NB4 (cell line): ENCODE measurements at regions not wholly inside any gene's neighbourhood (a gene's known extent, or its start where the extent isn't known, plus 50 kb on each side); places are given as distances from the start of the nearest gene placed in this dataset.

Experiments
- POLR2A ChIP-seq: IDR thresholded peaks from 2 replicates; pipeline ENCODE4 v1.6.1; 2011; ENCODE audit warnings: mild to moderate bottlenecking; ENCODE audit not compliant: insufficient read length; ENCODE audit errors: extremely low read depth
- TF ChIP-seq, protein P1 (sequence below): IDR thresholded peaks from one replicate; pipeline ENCODE4 v1.5.1; 2012; ENCODE audit warnings: low read depth, low read length
- TF ChIP-seq, protein P2 (sequence below): IDR thresholded peaks from 2 replicates; pipeline ENCODE4 v1.6.1; 2011; ENCODE audit warnings: low read depth, low read length

DNA sequence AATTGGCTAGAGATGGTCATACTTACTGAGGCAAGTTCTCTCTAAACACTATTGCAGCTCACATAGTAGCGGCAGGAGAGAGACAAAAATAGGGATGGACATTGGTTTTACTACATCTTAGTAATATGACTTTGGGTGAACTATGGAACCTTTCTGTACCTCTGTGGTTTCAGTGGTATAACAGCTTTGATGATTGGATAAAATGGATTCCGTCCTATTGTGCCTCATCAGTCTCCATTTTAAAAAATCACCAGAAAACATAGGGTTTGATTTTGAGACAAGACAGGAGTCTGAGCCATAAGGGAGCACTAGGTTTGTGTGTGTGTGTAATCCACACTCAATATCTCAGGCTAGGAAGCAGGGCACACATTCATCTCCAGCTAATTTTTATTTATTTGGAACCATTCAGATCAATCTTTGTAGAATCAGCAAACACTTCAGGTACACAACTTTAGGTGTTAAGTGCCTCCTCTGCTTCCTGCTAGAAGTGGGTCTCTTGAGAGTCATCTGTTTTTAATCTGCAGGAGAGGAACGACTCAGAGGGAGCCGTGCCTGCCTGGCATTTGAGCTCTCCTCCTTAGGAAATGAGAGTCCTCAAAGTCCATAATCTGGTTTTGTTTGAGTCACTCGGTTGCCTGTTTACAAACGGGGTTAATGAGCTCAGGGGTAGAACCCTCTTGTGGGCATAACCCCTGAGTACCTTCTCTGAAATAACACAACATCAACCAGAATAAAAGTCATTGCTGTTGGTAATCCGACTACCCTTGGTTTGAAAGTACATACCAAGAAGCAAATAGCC lies 238.5 kb upstream of the BOD1L1 start:
- TF ChIP-seq POLR2A = no peak
- TF ChIP-seq, protein P1, sequence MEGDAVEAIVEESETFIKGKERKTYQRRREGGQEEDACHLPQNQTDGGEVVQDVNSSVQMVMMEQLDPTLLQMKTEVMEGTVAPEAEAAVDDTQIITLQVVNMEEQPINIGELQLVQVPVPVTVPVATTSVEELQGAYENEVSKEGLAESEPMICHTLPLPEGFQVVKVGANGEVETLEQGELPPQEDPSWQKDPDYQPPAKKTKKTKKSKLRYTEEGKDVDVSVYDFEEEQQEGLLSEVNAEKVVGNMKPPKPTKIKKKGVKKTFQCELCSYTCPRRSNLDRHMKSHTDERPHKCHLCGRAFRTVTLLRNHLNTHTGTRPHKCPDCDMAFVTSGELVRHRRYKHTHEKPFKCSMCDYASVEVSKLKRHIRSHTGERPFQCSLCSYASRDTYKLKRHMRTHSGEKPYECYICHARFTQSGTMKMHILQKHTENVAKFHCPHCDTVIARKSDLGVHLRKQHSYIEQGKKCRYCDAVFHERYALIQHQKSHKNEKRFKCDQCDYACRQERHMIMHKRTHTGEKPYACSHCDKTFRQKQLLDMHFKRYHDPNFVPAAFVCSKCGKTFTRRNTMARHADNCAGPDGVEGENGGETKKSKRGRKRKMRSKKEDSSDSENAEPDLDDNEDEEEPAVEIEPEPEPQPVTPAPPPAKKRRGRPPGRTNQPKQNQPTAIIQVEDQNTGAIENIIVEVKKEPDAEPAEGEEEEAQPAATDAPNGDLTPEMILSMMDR = no peak
- TF ChIP-seq, protein P2, sequence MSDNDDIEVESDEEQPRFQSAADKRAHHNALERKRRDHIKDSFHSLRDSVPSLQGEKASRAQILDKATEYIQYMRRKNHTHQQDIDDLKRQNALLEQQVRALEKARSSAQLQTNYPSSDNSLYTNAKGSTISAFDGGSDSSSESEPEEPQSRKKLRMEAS = no peak
